H1 (cell line): ENCODE measurements at regions not wholly inside any gene's neighbourhood (a gene's known extent, or its start where the extent isn't known, plus 50 kb on each side); places are given as distances from the start of the nearest gene placed in this dataset.

Experiments
- BCL11A ChIP-seq, 2 experiments: IDR thresholded peaks; one replicate each; pipeline ENCODE4 v1.6.1; 2011; ENCODE audit warnings: low read depth in 2 of 2, low read length in 2 of 2, mild to moderate bottlenecking in 2 of 2
- JUND ChIP-seq: IDR thresholded peaks from 2 replicates; pipeline ENCODE4 v1.6.1; 2011; ENCODE audit warnings: mild to moderate bottlenecking, improper control_type of control experiment, low read length
- KDM1A ChIP-seq: fragments of 200-600, 300-600 bp; sonication (generic); IDR thresholded peaks from 2 replicates; pipeline ENCODE4 v1.7.1; 2016; ENCODE audit warnings: mild to moderate bottlenecking, low read length, borderline replicate concordance
- SIRT6 ChIP-seq: IDR thresholded peaks from one replicate; pipeline ENCODE4 v1.7.1; 2012; ENCODE audit warnings: low read length, inconsistent platforms
- TAF7 ChIP-seq: optimal IDR thresholded peaks from 2 replicates; pipeline ENCODE3; 2011; ENCODE audit warnings: low read depth, mild to moderate bottlenecking, inconsistent platforms, low read length, moderate library complexity, borderline replicate concordance
- TCF12 ChIP-seq: IDR thresholded peaks from 2 replicates; pipeline ENCODE4 v1.6.1; 2011; ENCODE audit warnings: low read depth, mild to moderate bottlenecking, low read length

- TF ChIP-seq TAF7 (no peak), JUND (no peak), SIRT6 (no peak), TCF12 (no peak), BCL11A (IDR thresholded peaks at IDR 0.05; ENCODE audit: low read depth in 2 of 2, low read length in 2 of 2) (no peak), KDM1A (no peak)
These were observed 184.8 kb upstream of the PCDH20 start (continued) for GRCh38 chr13:61600360-61601033.
